Small intestine (tissue), 7 donors: ENCODE measurements at regions not wholly inside any gene's neighbourhood (a gene's known extent, or its start where the extent isn't known, plus 50 kb on each side); places are given as distances from the start of the nearest gene placed in this dataset.

Source experiments
- DNase-seq, 2 donors: peaks; one replicate each; pipeline versions ENCODE4 v3.0.0 to v3.0.0-alpha.2; 2013
- FAIRE-seq: peaks from 2 replicates; lab custom pipeline; 2012; peaks lifted over from hg19 to GRCh38; lab: Jason Lieb, UNC
- H3K27ac ChIP-seq, 3 donors: one replicate each; pipeline ENCODE4 v1.5.1; 2013; ENCODE audit warnings: low read length in 2 of 3, mild to moderate bottlenecking in 2 of 3, control low read depth in 1 of 3, inconsistent platforms in 1 of 3, low read depth in 1 of 3, moderate library complexity in 1 of 3
- H3K27me3 ChIP-seq, 3 donors: one replicate each; pipeline ENCODE4 v1.6.1; 2013; ENCODE audit warnings: low read length in 3 of 3, inconsistent platforms in 1 of 3; ENCODE audit not compliant: control insufficient read depth in 3 of 3, insufficient read depth in 3 of 3
- H3K36me3 ChIP-seq, 3 donors: one replicate each; pipeline ENCODE4 v1.6.1; 2013; ENCODE audit warnings: low read length in 3 of 3, inconsistent platforms in 1 of 3, low read depth in 1 of 3, mild to moderate bottlenecking in 1 of 3, moderate library complexity in 1 of 3; ENCODE audit not compliant: control insufficient read depth in 3 of 3, insufficient read depth in 2 of 3
- H3K4me1 ChIP-seq, 3 donors: one replicate each; pipeline ENCODE4 v1.6.1; 2013; ENCODE audit warnings: low read length in 2 of 3, inconsistent platforms in 1 of 3, low read depth in 1 of 3, mild to moderate bottlenecking in 1 of 3, moderate library complexity in 1 of 3; ENCODE audit not compliant: control insufficient read depth in 3 of 3, insufficient read depth in 2 of 3
- H3K4me3 ChIP-seq, 3 donors: one replicate each; pipeline ENCODE4 v1.5.1; 2013; ENCODE audit warnings: low read length in 3 of 3, control low read depth in 1 of 3, inconsistent platforms in 1 of 3, low read depth in 1 of 3, mild to moderate bottlenecking in 1 of 3, moderate library complexity in 1 of 3
- H3K9me3 ChIP-seq, 2 donors: one replicate each; pipeline ENCODE4 v1.6.1; 2013; ENCODE audit warnings: low read depth in 1 of 2, low read length in 1 of 2; ENCODE audit not compliant: control insufficient read depth in 2 of 2, insufficient read depth in 1 of 2
- WGBS, 3 donors: extraction: QIAGEN DNeasy Blood & Tissue Kit; methylation state at CpG; one replicate each; pipeline ENCODE4 v1.1.7; 2013; 5-methylcytosine and 5-hydroxymethylcytosine counted together
- donor health status: healthy with polysubstance abuse.
- donor health status: control.
- donor health status: control.
- donor health status: Bipolar disorder and iron deficiency.
- donor health status: healthy.

DNA sequence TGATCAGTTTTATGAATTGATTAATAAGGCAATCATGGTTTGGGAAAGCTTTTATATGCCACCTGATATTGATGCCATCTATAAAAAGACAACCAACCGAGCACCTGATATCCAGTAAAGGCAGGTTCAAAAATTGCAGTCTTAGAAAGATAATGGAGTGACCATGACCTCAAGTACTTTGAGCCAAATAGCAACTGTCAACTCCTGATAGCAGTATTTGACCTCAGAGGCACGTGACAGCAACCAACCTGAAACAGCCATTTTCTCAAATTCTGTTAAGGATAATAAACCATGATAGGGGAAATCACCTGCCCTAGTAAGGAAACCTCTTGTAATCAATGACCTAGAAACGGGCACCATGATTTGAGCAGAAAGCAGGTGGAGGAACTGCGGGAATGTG, 77.1 kb upstream of the NFE2L3 start:
- 40 to 68% (median 42%) methylated on average over 4 of the region's 4 CpGs for WGBS, 3 donors
- DNase-seq (peak in 1 of 2 donors; percentile 45), FAIRE-seq (no peak)
- Histone ChIP-seq H3K27ac (no peak overlapping the region), H3K9me3 (no peaks in the 10 kb centered on the region), H3K4me1 (no peaks in the 10 kb centered on the region), H3K36me3 (no peaks in the 10 kb centered on the region), H3K4me3 (no peak overlapping the region), H3K27me3 (peaks cover 0 to 4% (median 0%) of the 10 kb centered on the region in 3 donors)

DNA sequence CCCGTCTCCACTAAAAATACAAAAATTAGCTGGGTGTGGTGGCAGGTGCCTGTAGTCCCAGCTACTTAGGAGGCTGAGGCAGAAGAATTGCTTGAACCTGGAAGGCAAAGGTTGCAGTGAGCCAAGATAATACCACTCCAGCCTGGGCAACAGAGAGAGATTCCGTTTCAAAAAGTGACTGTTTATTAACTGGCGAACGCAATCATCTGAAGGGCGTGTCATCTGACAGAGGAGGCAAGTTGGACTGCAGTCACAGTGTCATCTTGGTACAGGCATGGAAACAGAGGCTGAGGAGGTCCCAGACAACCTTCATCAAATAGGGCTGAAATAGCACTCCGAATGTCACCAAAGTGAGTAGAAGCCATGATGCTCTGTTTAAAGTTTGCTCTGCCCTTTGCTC, 75.3 kb upstream of the NFE2L3 start:
- Histone ChIP-seq H3K4me3 (no peak overlapping the region), H3K36me3 (no peaks in the 10 kb centered on the region), H3K27ac (no peak overlapping the region), H3K27me3 (peaks cover 0 to 4% (median 0%) of the 10 kb centered on the region in 3 donors), H3K9me3 (no peaks in the 10 kb centered on the region), H3K4me1 (peaks cover 0 to 8% (median 4%) of the 10 kb centered on the region in 3 donors)
- FAIRE-seq (no peak), DNase-seq (peak; percentile 27 to 79)
- WGBS, 3 donors, result 30 to 69% (median 51%) methylated on average over 6 of the region's 6 CpGs

DNA sequence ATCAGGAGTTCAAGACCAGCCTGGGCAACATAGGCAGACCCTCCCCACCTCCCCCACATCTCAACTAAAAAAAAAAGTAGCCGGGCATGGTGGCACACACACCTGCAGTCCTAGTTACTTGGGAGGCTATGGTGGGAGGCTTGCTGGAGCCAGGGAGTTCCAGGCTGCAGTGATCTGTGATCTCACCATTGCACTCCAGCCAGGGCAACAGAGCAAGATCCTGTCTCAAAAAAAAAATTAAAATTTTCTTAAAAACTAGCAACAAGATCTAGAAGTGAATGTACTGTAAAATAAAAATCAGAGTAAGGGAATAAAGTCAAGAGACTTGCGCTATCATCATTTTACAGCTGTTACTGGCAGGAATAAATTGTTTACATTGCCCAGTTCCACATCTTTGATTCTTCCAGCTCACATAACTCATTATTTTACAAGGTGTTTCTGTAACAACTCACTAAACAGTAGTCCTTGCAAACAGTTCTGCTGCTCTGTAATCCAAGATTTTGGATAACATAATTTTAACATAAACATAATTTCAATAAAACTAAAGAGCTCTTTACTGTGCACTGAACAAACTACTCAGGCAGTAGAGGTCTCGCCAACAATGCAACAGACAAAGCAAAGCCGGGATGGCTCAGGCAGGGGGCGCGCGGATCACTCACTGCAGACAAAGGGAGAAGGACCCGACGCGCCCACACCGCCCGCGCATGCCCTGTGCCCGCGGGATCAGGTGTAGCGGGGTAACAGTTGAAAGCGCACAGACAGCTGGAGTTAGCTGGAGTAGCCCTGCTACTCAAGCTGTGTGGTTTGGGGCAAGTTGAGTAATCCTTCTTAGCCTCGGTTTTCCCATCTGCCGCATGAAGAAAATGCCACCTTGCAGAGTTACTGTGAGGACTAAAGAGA, 73.3 kb upstream of the NFE2L3 start:
- peaks cover 0 to 14% (median 4%) of the 10 kb centered on the region in 3 donors for H3K4me1 ChIP-seq
- 10 to 11% (median 10%) methylated on average over 19 of the region's 19 CpGs for WGBS, 3 donors
- peaks cover 0 to 4% (median 0%) of the 10 kb centered on the region in 3 donors for H3K27me3 ChIP-seq
- DNase-seq (peak; percentile 62 to 85), FAIRE-seq (no peak)
- no peak overlapping the region for H3K27ac ChIP-seq
- no peaks in the 10 kb centered on the region for H3K9me3 ChIP-seq
- no peak overlapping the region for H3K4me3 ChIP-seq
- H3K36me3 ChIP-seq, result no peaks in the 10 kb centered on the region

DNA sequence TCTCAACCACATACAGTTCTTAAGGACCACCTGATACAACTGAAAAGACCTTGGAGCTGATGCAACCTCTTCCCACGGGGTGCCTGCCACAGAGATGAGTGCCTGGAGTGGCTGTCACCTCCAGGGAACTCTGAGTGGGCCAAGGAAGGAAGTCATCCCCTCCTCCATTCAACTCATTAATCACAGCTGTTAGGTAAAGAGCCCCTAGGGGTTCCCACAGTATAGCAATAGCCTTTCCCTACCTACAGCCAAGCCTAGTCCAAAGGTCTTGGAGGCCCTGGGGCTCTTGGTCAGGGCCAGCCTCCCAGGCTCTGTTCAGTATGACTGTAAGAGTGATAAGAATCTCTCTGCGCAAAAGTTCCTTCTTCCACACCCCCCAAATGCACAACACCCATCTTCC, 70.4 kb upstream of the NFE2L3 start:
- WGBS, 3 donors, result 6 to 44% (median 29%) methylated on average over 2 of the region's 2 CpGs
- no peaks in the 10 kb centered on the region for H3K36me3 ChIP-seq
- no peak for FAIRE-seq
- H3K27me3 ChIP-seq, result peaks cover 0 to 2% (median 0%) of the 10 kb centered on the region in 3 donors
- H3K4me1 ChIP-seq, result peaks cover 0 to 14% (median 4%) of the 10 kb centered on the region in 3 donors
- peak; percentile 82 to 91 for DNase-seq
- H3K27ac ChIP-seq, result peak overlapping the region in 1 of 3 donors; percentile 76
- H3K9me3 ChIP-seq, result no peaks in the 10 kb centered on the region
- H3K4me3 ChIP-seq, result no peak overlapping the region

DNA sequence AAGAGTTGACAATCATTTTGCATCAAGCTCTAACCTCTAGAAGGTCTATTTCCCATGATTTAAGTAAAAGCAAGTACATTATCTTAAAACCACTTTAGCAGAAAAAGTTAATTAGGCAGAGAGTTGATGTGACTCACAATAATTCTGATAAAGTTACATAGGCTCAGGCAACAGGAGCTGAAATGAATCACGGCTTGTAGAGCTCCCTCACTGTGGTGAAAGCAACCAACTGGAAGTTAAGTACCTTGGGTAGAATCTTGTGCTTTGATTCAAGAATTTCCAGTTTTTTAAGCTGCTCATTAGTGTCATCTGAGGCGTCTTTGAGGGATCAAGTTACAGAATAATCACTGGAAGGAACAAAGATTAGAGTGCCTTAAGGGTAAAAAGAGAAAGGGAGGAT, 68.9 kb upstream of the NFE2L3 start:
- no peaks in the 10 kb centered on the region for H3K36me3 ChIP-seq
- peaks cover 0 to 2% (median 0%) of the 10 kb centered on the region in 3 donors for H3K27me3 ChIP-seq
- 22 to 54% (median 34%) methylated on average over 2 of the region's 2 CpGs for WGBS, 3 donors
- H3K9me3 ChIP-seq, result no peaks in the 10 kb centered on the region
- H3K4me1 ChIP-seq, result peaks cover 0 to 14% (median 4%) of the 10 kb centered on the region in 3 donors
- peak in 1 of 2 donors; percentile 28 for DNase-seq
- H3K4me3 ChIP-seq, result no peak overlapping the region
- no peak for FAIRE-seq
- no peak overlapping the region for H3K27ac ChIP-seq

DNA sequence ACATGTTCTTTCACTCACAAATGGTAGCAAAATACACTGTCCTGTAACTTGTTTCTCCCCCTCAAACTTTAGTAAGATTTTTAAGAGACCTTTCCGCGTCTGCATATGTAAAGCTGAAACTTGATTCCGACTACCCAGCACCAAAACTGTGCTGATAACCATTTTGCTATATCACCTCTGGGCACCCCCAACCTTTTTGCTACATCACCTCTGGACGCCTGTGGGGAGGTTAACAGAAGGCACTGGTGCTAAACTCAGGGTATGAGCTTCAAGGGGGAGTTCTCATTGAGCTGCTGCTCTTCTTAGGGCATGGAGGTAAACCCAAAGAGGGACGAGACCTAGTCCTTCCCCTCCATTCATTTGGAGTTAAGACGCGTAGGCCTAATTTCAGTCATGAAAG, 67.6 kb upstream of the NFE2L3 start:
- DNase-seq (no peak), FAIRE-seq (no peak)
- Histone ChIP-seq H3K4me3 (no peak overlapping the region), H3K4me1 (peaks cover 0 to 14% (median 4%) of the 10 kb centered on the region in 3 donors), H3K27ac (no peak overlapping the region), H3K36me3 (no peaks in the 10 kb centered on the region), H3K27me3 (no peaks in the 10 kb centered on the region), H3K9me3 (no peaks in the 10 kb centered on the region)
- 94 to 95% (median 94%) methylated on average over 7 of the region's 7 CpGs for WGBS, 3 donors

DNA sequence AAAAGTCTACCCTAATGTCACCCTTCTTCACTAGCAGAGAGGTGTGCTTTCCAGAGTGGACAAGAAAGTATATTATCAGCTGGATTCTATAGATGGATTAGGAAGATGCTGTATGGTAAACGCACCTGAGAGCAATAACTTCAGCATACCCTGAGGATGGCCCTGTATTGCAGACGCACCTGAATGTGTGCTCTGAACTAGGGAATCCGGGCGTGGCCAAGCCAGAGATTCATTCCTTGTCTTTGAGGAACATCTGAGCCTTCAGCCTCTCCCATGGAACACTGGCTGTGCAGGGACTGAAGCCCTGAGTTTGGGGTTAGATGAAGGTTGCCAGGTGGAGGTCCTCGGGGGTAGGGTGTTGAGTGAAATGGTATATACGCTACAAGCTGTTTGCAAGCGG, 66.2 kb upstream of the NFE2L3 start:
- Histone ChIP-seq H3K27ac (no peak overlapping the region), H3K36me3 (no peaks in the 10 kb centered on the region), H3K4me1 (peaks cover 0 to 17% (median 4%) of the 10 kb centered on the region in 3 donors), H3K4me3 (no peak overlapping the region), H3K9me3 (no peaks in the 10 kb centered on the region), H3K27me3 (no peaks in the 10 kb centered on the region)
- DNase-seq (no peak), FAIRE-seq (no peak)
- WGBS, 3 donors, result 84 to 90% (median 88%) methylated on average over 7 of the region's 7 CpGs

DNA sequence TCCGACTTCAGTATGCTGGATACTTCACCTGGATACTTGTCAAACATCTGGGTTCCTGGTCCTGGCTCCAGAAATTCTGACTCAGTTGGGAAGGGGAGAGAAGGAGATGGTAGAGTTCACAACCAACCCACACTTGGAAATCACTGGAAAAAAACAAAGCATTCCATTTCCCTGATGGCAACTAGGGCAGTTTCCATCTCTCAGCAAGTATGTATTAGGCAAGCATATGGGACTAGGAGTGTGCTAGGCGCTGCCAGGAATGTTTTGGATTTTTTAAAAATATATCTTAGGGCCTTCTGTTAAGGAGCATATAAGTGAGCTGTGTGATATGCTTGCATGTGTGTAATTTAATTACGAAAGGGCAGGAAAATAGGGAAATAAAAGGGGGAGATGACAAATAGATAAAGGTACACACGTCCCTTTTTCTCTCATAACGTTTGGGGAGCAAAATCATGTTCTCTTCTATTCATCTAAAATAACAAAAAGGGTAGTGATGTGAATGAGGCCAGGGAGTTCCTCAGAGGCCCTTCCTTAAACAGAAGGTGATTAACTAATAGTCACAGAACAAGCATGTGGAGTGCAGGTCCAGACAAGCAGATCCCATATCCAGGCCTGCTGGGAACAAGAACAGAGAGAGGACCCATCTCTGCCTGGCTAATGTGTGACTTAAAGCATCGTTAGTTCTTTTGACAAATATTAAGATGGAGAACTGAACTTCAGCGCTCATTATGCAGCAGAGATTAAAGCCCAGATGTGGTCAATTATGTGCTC, 64.5 kb upstream of the NFE2L3 start:
- H3K4me1 ChIP-seq, result peaks cover 0 to 8% (median 0%) of the 10 kb centered on the region in 3 donors
- no peak overlapping the region for H3K27ac ChIP-seq
- H3K9me3 ChIP-seq, result no peaks in the 10 kb centered on the region
- WGBS, 3 donors, result 83 to 90% (median 84%) methylated on average over 7 of the region's 7 CpGs
- no peaks in the 10 kb centered on the region for H3K36me3 ChIP-seq
- DNase-seq, result no peak
- H3K4me3 ChIP-seq, result no peak overlapping the region
- no peaks in the 10 kb centered on the region for H3K27me3 ChIP-seq
- no peak for FAIRE-seq
